ENCODE measurements at regions not wholly inside any gene's neighbourhood (a gene's known extent, or its start where the extent isn't known, plus 50 kb on each side); places are given as distances from the start of the nearest gene placed in this dataset.

- Histone ChIP-seq H3K79me2 (ENCODE audit: insufficient read depth, low read length) (no peaks in the 10 kb centered on the region), H3K4me1 (ENCODE audit: insufficient read depth, low read length) (no peaks in the 10 kb centered on the region), H3K36me3 (ENCODE audit: insufficient read depth, low read length) (no peaks in the 10 kb centered on the region), H4K20me1 (ENCODE audit: insufficient read depth, low read length) (no peaks in the 10 kb centered on the region), H3K9ac (ENCODE audit: low read length) (no peak overlapping the region), H3K9me3 (ENCODE audit: insufficient read depth, low read depth, low read length) (no peaks in the 10 kb centered on the region), H3K4me3 (ENCODE audit: insufficient read depth, low read depth, low read length) (no peak overlapping the region), H3K27ac (ENCODE audit: low read depth, low read length) (no peak overlapping the region), H2AFZ (ENCODE audit: low read depth, low read length) (no peak overlapping the region), H3K4me2 (ENCODE audit: low read length) (no peak overlapping the region), H3K27me3 (ENCODE audit: insufficient read depth, low read length) (no peaks in the 10 kb centered on the region)
- DNase-seq (ENCODE audit: low read depth): no peak
- TF ChIP-seq EZH2 (IDR thresholded peaks at IDR 0.05; ENCODE audit: insufficient read depth, low read length) (no peak), CTCF (IDR thresholded peaks at IDR 0.05; ENCODE audit: insufficient read depth, low read depth, low read length) (no peak)
- H3K36me3 Mint-ChIP-seq (ENCODE audit: low read depth, unreplicated experiment): no peaks in the 10 kb centered on the region
- peaks cover 4% of the 10 kb centered on the region for H3K9me3 Mint-ChIP-seq (ENCODE audit: unreplicated experiment)
- H3K4me1 Mint-ChIP-seq (ENCODE audit: low read depth, unreplicated experiment): no peaks in the 10 kb centered on the region
- no peak overlapping the region for H3K27ac Mint-ChIP-seq (ENCODE audit: unreplicated experiment)
- no peak overlapping the region for H3K4me3 Mint-ChIP-seq (ENCODE audit: unreplicated experiment)
- no peaks in the 10 kb centered on the region for H3K27me3 Mint-ChIP-seq (ENCODE audit: low read depth, unreplicated experiment)
- no peak for FAIRE-seq
Observed at GRCh38 chr4:141972950-141973349, 336.6 kb downstream of the IL15 start.

Measured in astrocyte (in vitro differentiated cells and primary cell).